HG03354 (cell line): ENCODE measurements at regions not wholly inside any gene's neighbourhood (a gene's known extent, or its start where the extent isn't known, plus 50 kb on each side); places are given as distances from the start of the nearest gene placed in this dataset.

Source experiments
- ATAC-seq: cut with Tn5 transposase; IDR thresholded peaks from one replicate; pipeline ENCODE4 v1.9.1; 2021; ENCODE audit warnings: mild to moderate bottlenecking; ENCODE audit not compliant: unreplicated experiment, poor library complexity, severe bottlenecking

DNA sequence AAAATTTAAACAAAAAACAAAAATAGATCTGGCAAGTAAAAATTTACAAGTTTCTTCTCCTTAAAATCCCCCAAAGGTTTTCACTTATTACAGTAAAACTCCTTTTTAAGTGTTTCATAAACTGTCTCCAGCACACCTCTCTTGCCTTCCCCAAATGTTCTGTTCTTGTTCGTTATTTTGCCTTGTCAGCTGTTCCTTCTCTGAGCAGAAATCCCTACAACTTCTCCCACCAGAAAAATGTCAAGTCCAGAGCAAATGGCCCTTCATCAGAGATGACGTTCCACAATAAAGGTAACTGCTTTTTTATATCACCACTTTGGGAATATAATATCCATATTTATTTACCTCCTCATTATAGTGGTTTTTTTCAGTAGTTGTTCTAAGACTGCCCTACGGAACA lies 432.1 kb downstream of the ADAM29 start:
- no peak for ATAC-seq

DNA sequence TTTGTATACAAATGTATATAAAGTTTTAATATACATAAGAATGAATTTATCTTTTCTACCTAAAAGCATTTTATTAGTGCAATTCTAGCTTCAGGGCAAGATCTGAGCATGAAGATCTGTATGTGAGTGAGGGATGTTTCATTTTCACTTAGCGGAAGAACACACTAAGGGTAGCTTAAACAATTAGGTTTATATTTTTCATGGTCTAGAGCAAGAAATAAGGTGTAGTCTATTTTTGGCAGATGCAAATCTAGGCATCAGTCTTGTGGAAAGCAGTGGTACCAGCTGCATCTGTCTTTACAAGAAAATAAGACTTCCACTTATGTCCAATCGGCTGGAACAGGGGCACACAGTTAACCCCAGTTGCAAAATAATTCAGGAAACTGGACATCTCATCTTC lies 433.3 kb downstream of the ADAM29 start:
- ATAC-seq: no peak

DNA sequence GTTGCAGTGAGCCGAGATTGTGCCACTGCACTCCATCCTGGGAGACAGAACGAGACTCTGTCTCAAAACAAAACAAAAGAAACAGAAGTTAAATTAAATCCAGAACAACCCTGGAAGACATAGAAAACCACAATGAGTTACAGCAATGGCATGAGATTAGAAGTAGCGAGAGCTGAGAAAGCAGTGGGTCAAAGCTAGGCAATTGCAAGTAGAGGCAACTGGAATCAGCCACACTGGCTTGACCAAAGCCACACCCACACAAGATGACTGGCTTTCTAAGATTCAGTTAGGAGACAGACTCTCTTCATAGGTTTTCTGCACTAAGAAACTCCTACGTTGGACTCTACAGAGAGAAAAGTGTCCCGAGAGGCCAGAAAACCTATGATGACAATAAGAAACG lies 443.0 kb downstream of the GPM6A start:
- no peak for ATAC-seq

DNA sequence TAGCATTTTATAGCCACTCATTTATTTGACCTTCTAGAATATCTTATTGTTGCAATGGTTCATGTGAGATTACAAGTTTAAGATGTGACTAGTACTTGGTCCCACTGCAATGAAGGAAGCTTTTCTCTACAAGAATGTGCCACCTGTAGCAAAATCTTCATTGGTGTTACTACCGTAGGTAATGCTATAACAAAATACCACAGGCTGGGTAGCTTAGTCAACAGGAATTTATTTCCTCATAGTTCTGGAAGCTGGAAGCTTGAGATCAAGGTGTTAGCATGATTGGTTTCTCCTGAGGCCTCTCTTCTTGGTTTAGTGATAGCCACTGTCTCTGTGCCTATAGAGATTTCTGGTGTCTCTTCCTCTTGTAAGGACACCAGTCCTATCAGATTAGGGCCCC lies 441.0 kb downstream of the GPM6A start:
- no peak for ATAC-seq

DNA sequence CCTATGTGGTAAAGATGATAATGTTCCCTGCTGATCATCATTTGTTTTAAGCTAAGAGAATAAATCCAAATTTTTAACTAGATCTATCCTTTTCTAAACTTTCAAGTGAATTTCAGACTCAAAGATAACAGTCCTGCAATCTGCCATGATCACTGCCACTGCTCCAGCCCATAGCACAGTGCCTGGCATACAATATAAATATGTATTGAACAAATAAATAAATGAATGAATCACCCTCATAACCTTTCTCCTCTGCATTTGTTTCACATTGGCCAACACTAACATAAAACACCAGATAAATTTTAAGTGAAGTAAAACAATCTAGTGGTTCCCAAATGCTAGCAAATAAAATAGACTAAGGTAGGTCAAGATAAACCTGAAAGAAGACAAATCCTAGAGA lies 439.0 kb downstream of the GPM6A start:
- ATAC-seq: no peak

DNA sequence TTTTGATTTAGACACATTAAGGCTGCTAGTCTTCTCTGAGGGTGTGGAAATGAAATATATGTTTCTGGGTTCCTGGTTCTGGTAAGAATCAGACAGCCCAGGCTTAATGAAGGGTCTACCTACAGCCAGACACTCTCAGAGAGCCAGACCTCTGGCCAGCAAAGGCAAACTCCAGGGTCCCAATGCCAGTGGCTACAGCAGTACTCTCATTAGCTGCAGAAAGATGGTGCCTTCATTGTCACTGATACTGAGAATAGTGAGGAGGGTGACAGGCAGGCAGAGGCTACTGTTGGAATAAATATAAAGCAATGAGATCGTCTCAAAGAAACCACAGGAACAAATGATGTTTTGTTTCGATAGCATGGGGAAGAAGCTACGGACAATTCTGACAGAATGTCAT lies 437.6 kb downstream of the GPM6A start:
- no peak for ATAC-seq

DNA sequence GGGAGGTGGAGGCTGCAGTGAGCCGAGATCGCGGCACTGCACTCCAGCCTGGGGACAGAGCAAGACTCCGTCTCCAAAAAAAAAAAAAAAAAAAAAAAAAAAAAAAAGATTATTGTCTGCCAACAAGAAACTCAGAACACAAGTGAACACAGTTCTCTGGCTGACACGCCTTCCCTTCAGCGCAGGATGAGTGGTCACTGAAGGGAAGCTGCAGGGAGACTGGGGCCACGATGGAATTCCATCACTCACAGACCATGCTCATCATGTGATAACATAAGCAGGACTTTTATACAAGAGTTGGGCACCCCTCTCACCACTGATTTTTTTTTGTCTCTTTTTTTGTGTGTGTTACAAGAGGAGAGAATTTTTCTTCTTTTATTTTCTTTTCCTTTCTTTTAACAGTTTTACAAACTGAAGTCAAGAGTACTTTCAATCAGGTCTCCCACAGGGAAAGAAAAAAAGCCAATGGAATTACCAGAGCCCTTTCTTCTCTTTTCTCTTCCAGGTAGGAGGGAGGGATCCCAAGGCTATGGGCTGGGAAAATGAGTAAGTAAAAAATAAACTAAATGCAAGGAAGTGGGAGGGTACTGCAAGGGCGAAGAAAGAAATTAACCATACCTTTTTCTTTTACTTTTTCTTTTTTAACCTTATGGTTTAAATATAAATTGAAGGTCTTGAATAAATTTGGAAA lies 435.6 kb downstream of the GPM6A start:
- no peak for ATAC-seq

DNA sequence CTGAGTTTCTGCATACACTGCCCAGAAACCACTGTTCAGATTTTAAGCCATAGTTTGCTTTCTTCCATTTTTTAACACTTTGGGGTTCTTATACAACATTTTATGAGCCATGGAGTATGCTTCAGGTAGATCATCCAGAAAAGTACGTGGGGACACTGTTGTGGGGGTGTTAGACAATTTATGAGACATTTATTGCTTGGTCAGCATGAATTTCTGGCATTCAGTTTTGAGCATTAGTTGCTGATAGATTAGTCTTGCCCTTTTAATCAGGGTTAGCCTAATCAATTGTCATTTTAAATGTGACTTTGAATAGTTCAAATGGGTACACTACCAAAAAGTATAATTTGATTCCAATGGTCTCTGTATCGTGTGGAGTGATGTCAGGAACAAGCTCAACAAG lies 434.9 kb downstream of the GPM6A start:
- ATAC-seq: no peak

DNA sequence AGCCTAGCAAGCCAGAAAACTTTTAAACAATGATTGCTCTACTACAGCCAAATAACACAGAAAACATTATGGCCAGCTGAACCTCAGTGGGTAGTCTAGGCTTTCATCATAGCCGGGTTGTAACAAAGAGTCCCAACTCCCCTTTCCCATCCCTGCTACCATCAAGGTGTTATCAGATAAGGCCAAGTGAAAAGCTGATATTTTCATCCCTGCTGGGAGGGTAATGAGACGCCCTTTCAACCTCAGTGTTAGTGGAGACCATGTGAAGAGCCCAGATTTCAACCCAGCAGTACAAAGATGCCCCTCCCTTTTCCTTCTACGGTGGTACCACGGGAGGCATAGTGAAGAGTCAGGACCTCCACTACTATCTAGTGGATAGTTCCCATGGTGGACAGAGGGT lies 433.7 kb downstream of the GPM6A start:
- no peak for ATAC-seq

DNA sequence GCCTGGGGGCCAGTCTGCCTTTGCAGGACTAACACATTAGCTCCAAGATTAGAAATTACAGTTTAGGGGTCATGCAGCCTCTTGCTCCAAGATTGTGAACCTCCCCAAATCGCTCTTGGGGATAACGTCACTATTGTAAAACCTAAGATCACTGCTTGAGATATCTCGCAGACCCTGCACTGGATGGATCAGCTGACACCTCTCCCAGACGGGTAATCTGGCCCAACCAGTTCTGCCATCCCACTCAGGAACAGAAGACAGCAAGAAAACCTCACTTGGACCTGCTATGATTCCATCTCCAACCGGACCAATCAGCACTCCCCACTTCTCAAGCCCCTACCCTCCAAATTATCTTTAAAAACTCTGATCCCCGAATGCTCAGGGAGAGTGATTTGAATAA lies 431.2 kb downstream of the GPM6A start:
- no peak for ATAC-seq

DNA sequence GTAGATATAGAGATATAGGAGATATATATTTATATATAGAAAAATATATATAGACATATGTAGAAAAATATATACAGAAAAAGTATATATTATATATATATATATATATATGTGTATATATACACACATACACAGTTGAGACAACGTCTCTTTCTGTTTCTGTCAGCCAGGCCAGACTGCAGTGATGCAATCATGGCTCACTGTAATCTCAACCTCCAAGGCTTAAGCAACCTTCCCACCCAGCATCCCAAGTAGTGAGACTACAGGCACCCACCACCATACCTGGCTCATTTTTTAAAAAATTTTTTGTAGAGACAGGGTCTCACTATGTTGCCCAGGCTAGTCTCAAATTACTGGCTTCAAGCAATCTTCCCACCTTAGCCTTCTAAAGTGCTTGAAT lies 426.3 kb downstream of the GPM6A start:
- no peak for ATAC-seq

DNA sequence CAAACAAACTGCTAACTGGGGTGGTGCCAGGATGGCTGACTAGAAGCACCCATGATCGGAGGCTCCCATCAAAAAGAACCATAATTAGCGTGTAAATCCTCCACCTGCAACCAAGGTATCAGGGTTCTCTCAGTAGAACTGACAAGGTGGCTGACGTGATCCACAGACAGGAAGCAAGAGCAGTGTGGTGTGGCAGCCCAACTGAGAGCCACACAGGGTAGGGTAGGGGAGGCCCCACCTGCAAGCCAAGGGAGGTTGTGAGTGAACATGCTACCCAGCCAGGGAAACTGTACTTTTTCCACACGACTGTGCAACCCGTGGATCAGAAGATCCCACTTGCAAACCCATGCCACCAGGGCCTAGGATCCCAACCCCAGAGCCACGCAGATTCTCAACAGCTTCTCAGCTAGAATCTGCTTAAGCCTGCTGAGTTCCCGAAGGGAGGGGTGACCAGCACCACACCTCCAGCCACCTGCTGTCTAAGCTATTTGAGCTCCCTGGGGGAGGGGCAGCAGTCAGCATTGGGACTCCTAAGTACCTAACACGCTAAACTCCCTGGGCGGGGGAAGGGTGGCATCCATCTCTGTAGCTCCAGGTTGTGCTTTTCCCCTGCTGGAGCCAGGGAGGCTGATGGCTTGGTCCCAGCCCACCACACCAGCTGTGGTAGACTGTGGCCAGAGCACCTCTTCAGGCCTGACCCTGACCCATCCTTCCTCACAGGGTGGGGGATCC lies 425.1 kb downstream of the GPM6A start:
- no peak for ATAC-seq

DNA sequence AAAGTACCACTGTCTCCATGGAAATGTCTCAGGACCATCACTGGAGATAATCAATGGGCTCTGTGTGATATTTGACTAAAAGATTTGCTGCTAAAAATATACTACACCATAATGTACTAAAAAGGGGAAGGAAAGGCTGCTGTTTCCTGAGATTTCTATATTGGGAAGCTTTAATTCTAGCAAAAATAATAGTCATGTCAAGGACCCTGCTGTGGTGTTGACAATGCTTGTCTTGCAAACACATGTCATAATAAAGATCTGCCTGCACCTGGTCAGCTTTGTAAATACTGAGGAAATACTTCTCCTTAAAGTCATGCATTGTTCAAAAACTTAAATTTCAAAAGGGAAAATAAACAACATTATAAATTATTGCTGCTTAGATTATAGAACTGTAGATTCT lies 417.9 kb downstream of the GPM6A start:
- ATAC-seq: no peak

DNA sequence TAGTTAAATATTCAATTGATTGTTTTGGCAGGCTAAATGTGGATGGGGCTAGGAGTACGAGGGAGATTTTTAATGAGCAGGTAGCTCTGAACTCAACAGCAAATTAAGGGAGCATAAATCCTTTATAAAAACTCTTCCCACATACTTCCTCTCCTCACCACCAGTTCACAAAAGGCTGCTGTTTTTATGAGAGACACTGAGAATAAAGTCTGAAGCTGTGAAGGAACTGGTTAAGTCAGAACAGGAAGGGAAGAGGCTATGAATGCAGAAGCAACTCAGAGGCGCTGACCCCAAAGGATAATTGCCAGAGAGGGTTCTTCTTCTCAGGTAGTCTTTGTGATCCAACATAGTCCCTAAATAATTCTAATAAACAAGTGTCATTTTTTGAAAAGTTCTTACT lies 406.1 kb downstream of the GPM6A start:
- ATAC-seq: no peak

DNA sequence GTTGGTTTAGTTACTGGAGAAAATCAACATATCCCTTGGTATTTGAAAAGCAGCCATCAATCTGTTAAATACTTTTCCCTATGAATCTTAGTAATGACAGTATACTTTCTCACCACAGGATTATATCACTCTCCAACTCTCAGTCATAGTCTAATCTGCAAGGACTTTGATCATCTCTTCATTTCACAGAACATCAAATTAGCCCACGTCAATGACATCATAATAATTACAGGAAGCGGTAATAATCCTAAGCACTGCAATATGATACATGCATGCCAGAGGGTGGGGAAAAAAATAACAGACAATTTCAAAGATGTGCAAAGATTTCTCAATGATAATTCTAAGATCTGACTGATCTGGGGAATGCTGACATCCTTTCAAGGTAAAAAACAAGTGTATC lies 404.1 kb downstream of the GPM6A start:
- ATAC-seq: no peak

DNA sequence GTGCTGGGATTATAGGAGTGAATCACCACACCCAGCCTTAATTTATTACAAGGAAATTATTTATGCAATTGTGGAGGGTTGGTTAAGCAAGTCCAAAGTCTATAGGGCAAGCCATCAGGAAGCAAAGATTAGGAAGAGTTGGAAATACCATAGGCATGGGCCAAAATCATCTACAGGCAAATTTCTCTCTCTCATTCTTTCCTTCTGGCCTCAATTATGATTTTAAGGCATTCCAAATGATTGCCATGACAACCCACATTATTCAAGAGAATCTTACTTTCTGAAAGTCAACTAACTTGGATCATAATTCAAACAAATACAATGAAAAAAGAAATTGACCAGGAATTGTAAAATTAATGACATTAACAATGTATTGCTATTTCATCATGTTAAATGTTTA lies 400.8 kb downstream of the GPM6A start:
- no peak for ATAC-seq

DNA sequence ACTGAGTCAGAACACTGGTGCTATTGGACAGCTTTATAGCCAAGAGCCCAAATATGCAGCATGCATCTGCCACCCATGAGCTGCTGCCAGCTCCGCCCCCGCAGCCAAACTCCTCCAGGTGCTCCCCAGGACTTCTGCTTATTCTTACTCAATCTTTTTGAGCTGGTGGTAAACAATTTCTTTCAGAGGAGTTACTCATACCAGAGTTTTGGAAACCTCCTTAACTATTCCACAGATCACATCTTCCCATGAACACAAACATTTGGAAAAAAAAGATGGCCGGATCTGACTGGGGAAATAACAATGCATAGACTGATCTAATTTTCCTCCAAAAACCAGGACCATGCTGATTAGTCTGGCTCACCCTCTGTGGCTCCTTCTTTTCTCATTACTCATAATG lies 399.9 kb downstream of the GPM6A start:
- ATAC-seq: no peak

DNA sequence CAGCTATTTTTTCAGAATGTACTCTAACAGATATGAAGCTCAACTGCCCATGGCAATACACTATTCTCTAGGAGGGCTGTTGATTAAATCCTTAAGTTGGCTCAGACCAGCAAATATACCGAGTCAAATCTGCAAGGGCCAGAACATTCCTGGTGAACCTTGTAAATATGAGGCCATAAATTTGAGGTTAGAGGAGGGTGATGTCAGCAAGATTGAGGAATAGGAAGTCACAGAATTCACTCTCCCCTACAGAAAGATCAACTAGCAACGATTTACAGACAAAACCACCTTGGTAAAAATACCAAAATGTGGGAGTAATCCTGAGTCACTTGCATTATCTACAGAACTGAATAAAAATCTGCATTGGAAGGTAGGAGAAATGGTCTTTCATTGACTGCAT lies 399.3 kb downstream of the GPM6A start:
- no peak for ATAC-seq

DNA sequence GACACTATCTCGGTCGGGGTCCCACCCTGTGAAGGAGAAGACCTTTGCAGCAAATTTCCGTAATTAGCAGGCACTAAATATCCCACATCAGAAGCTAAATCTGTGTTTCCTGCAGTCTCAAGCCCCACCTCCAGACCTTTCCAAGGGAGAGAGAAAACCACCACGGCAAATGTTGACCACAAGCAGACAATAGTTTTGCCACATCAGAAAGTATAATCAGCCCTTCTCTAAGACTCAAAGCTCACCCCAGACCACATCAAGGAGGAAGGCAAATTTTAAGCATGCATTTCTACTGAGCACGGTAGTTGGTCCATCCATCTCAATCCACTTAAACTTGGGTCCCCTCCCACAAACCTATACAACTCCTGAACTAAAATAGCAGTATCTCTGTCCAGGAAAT lies 398.5 kb downstream of the GPM6A start:
- no peak for ATAC-seq

DNA sequence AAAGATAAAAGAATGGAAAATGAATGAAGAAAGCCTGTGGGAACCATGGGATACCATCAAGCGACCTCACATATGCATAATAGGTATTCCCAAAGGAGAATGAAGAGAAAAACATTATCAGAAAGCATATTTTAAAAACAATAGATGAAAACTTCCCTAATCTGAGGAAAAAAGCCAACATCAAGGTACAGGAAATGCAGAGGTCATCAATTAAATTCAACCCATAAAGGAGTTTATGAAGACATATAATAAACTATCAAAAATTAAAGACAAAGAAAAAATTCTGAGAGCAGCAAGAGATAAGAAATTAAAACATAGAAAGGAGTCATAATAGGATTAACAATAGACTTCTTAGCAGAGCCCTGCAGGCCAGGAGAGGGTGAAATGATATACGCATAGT lies 397.5 kb downstream of the GPM6A start:
- no peak for ATAC-seq

DNA sequence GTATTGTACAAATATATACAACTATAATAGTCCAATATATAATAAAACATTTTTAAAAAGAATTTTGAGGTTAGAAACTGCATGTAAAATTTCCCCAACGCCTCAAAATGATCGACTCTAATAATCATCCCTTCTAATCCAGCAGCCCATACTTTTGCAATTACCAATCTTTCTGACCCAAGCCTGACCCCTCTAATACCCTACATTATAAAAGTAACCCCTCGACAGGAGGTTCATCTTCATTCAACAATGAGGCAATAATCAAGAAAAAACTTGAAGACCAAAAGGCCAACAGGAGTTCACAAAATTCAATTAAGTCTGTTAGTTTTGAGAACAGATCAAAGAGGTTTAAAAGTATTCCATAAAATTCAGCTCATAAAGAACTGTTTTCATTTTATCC lies 393.5 kb downstream of the GPM6A start:
- ATAC-seq: no peak

DNA sequence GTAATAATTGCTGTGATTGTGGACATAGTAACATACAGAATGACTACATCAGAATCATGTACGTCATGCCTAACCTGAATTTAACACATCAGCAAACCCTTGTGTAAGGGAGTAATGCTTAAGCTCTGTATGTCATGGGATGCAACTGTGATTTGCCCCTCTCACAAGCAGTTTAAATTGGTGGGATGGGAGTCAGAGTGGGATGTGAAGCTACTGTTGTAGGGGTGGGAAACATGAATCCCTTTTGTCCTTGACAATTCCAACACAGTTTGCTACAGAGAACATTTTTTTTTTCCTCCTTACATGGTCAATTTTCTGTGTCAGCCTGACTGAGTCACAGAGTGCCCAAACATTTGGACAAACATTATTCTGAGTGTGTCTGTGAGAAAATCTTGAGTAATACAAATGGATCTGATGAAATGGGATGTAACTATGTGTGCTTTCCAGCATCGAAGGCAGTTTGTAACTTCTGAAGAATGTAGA lies 392.8 kb downstream of the GPM6A start:
- ATAC-seq: no peak
